ENCODE measurements at regions not wholly inside any gene's neighbourhood (a gene's known extent, or its start where the extent isn't known, plus 50 kb on each side); places are given as distances from the start of the nearest gene placed in this dataset.
"Not testable (repeated sequence)": the region's sequence is repeated elsewhere in the genome, so short reads cannot be mapped to it uniquely, and the experiment has no call there.

DNA sequence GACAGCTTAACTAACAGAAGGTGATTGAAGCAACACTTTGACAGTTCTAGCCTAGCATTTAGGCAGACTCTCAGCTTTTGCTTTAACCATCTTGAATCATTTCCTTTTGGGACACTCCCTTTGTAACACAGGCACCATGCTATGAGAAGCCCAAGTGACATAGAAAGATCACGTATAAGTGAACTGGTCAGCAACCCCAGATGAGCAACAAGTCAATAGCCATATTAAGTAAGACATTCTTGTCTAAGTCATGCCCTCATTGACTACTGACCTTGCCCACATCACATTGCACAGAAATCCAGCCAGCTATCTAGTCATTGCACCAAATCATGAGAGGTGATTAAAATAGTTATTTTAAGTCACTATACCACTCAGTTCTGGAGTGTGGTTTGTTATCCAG is 476.8 kb downstream of the TRHDE start:
- DNase-seq = no peak
- H3K36me3 ChIP-seq (ENCODE audit: insufficient read depth, low read length) = no peaks in the 10 kb centered on the region
- H3K27me3 ChIP-seq (ENCODE audit: low read length) = no peaks in the 10 kb centered on the region
- peaks cover 8% of the 10 kb centered on the region; the same call in 1 of the 2 replicates for H3K9me3 ChIP-seq (ENCODE audit: low read length)
- no peak overlapping the region for H3K4me2 ChIP-seq (ENCODE audit: low read depth, low read length, poor library complexity, severe bottlenecking)
- no peak overlapping the region for H3K27ac ChIP-seq (ENCODE audit: low read length)
- no peaks in the 10 kb centered on the region for H3K9me2 ChIP-seq (replicated peaks; ENCODE audit: insufficient read depth, low read length)
- no peak overlapping the region for H3K4me3 ChIP-seq (ENCODE audit: low read length)
- H3K4me1 ChIP-seq (ENCODE audit: low read length) = no peaks in the 10 kb centered on the region
- H3K9ac ChIP-seq (ENCODE audit: low read length) = no peak overlapping the region
- H3K79me2 ChIP-seq (ENCODE audit: low read length) = no peaks in the 10 kb centered on the region
- no peaks in the 10 kb centered on the region for H4K20me1 ChIP-seq (ENCODE audit: insufficient read depth, low read depth, low read length)
- H2AFZ ChIP-seq (ENCODE audit: low read length) = no peak overlapping the region

DNA sequence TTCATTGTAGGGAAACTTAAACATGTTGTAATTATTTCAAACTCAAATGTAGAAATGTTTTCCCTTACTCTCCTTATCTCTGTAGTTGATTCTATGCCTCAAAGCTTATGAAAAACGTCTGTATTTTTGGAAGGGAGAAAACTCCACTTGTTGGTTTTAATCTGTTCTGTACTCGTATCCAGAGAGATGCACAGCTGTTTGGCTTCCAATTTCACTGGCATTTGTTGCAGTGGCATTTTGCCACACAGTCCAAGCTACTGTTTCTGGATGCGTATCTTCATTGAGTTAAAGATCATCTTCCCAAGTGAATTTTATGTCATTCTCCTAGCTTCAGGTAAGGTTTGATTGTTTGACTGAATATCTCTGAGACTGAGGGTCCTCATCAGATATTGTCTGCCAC is 481.4 kb downstream of the TRHDE start:
- H4K20me1 ChIP-seq (ENCODE audit: insufficient read depth, low read depth, low read length) = no peaks in the 10 kb centered on the region
- H3K79me2 ChIP-seq (ENCODE audit: low read length) = no peaks in the 10 kb centered on the region
- H3K9ac ChIP-seq (ENCODE audit: low read length) = no peak overlapping the region
- H3K36me3 ChIP-seq (ENCODE audit: insufficient read depth, low read length) = no peaks in the 10 kb centered on the region
- H3K9me2 ChIP-seq (replicated peaks; ENCODE audit: insufficient read depth, low read length) = no peaks in the 10 kb centered on the region
- no peaks in the 10 kb centered on the region for H3K27me3 ChIP-seq (ENCODE audit: low read length)
- H3K9me3 ChIP-seq (ENCODE audit: low read length) = peaks cover 22% of the 10 kb centered on the region
- DNase-seq = no peak
- no peaks in the 10 kb centered on the region for H3K4me1 ChIP-seq (ENCODE audit: low read length)
- no peak overlapping the region for H2AFZ ChIP-seq (ENCODE audit: low read length)
- H3K4me3 ChIP-seq (ENCODE audit: low read length) = no peak overlapping the region
- H3K27ac ChIP-seq (ENCODE audit: low read length) = no peak overlapping the region
- no peak overlapping the region for H3K4me2 ChIP-seq (ENCODE audit: low read depth, low read length, poor library complexity, severe bottlenecking)

DNA sequence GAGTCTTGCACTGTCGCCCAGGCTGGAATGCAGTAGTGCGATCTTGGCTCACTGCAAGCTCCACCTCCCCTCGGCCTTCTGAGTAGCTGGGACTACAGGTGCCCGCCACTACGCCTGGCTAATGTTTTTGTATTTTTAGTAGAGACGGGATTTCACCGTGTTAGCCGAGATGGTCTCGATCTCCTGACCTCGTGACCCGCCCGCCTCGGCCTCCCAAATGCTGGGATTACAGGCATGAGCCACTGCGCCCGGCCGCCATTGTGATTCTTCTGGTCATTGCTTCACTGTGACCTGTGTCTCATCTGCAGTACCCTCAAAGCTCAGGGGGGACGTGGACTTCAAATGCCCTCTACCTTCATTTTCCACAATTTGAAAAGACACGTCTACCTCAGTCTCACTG is 481.9 kb downstream of the TRHDE start:
- not testable (repeated sequence) for H3K27ac ChIP-seq (ENCODE audit: low read length); H3K4me2 ChIP-seq (ENCODE audit: low read depth, low read length, poor library complexity, severe bottlenecking); H3K9ac ChIP-seq (ENCODE audit: low read length); H3K79me2 ChIP-seq (ENCODE audit: low read length); H3K4me3 ChIP-seq (ENCODE audit: low read length); H3K4me1 ChIP-seq (ENCODE audit: low read length); H3K9me2 ChIP-seq (replicated peaks; ENCODE audit: insufficient read depth, low read length); H2AFZ ChIP-seq (ENCODE audit: low read length); H3K27me3 ChIP-seq (ENCODE audit: low read length); DNase-seq; H3K36me3 ChIP-seq (ENCODE audit: insufficient read depth, low read length); H4K20me1 ChIP-seq (ENCODE audit: insufficient read depth, low read depth, low read length)
- H3K9me3 ChIP-seq (ENCODE audit: low read length) = peaks cover 26% of the 10 kb centered on the region

DNA sequence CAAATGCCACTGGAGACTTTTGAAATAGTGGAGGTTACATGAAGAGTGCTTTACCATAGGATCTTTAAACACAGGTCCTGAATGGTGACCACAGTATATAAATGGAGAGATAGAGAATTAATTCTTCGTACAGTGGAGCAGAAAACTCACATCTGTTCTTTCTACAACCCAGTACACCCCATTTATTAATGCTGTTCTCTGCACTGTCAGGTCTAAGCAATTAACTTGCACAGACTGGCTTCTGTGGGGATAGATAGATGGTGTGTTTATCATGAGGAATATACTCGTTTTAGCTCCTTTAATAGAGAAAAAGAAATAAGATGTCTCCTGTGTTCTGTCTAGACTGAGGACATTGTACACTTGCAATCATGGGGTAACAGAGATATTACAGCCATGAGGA is 494.3 kb downstream of the TRHDE start:
- H3K4me3 ChIP-seq (ENCODE audit: low read length) = no peak overlapping the region
- H3K9ac ChIP-seq (ENCODE audit: low read length) = no peak overlapping the region
- no peaks in the 10 kb centered on the region for H3K9me2 ChIP-seq (replicated peaks; ENCODE audit: insufficient read depth, low read length)
- no peaks in the 10 kb centered on the region for H3K27me3 ChIP-seq (ENCODE audit: low read length)
- no peaks in the 10 kb centered on the region for H3K79me2 ChIP-seq (ENCODE audit: low read length)
- H3K27ac ChIP-seq (ENCODE audit: low read length) = no peak overlapping the region
- H3K4me1 ChIP-seq (ENCODE audit: low read length) = no peaks in the 10 kb centered on the region
- no peak for DNase-seq
- no peaks in the 10 kb centered on the region for H3K36me3 ChIP-seq (ENCODE audit: insufficient read depth, low read length)
- H4K20me1 ChIP-seq (ENCODE audit: insufficient read depth, low read depth, low read length) = no peaks in the 10 kb centered on the region
- H3K4me2 ChIP-seq (ENCODE audit: low read depth, low read length, poor library complexity, severe bottlenecking) = no peak overlapping the region
- peaks cover 21% of the 10 kb centered on the region; the same call in 1 of the 2 replicates for H3K9me3 ChIP-seq (ENCODE audit: low read length)
- H2AFZ ChIP-seq (ENCODE audit: low read length) = no peak overlapping the region

DNA sequence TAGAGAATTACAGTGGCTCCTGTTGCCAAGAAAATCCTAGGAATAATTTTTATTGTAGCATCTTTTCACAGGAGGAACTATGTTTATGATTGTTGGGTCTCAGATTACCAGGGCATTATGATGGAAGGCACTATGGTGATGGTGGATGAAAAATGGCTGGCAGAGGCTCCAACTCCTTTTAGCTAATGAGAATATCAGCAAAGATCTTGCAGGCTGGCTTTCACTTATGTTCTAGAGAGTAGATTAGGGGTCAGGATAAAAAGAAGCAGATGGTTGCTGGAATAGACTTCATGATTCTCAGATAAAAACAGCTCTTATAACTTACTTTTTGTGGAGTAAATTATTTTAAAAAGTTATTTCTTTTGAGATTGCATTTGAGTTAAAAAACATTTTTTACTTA is 501.9 kb downstream of the TRHDE start:
- no peak overlapping the region for H3K9ac ChIP-seq (ENCODE audit: low read length)
- H3K4me3 ChIP-seq (ENCODE audit: low read length) = no peak overlapping the region
- no peaks in the 10 kb centered on the region for H3K27me3 ChIP-seq (ENCODE audit: low read length)
- no peak overlapping the region for H3K4me2 ChIP-seq (ENCODE audit: low read depth, low read length, poor library complexity, severe bottlenecking)
- no peaks in the 10 kb centered on the region for H3K79me2 ChIP-seq (ENCODE audit: low read length)
- H3K4me1 ChIP-seq (ENCODE audit: low read length) = no peaks in the 10 kb centered on the region
- peaks cover 14% of the 10 kb centered on the region; the same call in 1 of the 2 replicates for H3K9me3 ChIP-seq (ENCODE audit: low read length)
- no peak for DNase-seq
- no peaks in the 10 kb centered on the region for H4K20me1 ChIP-seq (ENCODE audit: insufficient read depth, low read depth, low read length)
- no peaks in the 10 kb centered on the region for H3K36me3 ChIP-seq (ENCODE audit: insufficient read depth, low read length)
- no peak overlapping the region for H2AFZ ChIP-seq (ENCODE audit: low read length)
- no peaks in the 10 kb centered on the region for H3K9me2 ChIP-seq (replicated peaks; ENCODE audit: insufficient read depth, low read length)
- H3K27ac ChIP-seq (ENCODE audit: low read length) = no peak overlapping the region

DNA sequence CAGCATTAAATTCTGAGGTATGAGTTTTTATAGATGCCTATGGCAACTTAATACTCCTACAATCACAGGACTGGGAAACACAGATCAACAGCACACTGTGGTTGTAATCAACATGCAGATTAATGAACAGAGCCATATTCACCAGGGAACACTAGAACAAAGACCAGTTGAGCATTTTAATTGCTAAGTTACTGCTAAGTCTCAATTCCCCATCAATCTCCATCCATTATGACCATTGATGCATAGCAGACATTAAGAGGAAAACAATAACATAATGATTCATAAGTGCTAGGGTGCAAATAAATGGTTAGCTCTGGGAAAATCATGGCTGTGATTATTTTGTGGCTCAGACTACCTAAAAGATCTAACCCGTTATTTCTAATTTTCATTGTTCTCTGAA is 505.6 kb downstream of the TRHDE start:
- H2AFZ ChIP-seq (ENCODE audit: low read length) = no peak overlapping the region
- DNase-seq = no peak
- no peak overlapping the region for H3K27ac ChIP-seq (ENCODE audit: low read length)
- no peak overlapping the region for H3K4me3 ChIP-seq (ENCODE audit: low read length)
- no peaks in the 10 kb centered on the region for H3K79me2 ChIP-seq (ENCODE audit: low read length)
- no peaks in the 10 kb centered on the region for H3K27me3 ChIP-seq (ENCODE audit: low read length)
- H3K4me1 ChIP-seq (ENCODE audit: low read length) = no peaks in the 10 kb centered on the region
- no peaks in the 10 kb centered on the region for H3K36me3 ChIP-seq (ENCODE audit: insufficient read depth, low read length)
- peaks cover 17% of the 10 kb centered on the region; the same call in 1 of the 2 replicates for H3K9me3 ChIP-seq (ENCODE audit: low read length)
- no peaks in the 10 kb centered on the region for H4K20me1 ChIP-seq (ENCODE audit: insufficient read depth, low read depth, low read length)
- H3K4me2 ChIP-seq (ENCODE audit: low read depth, low read length, poor library complexity, severe bottlenecking) = no peak overlapping the region
- H3K9ac ChIP-seq (ENCODE audit: low read length) = no peak overlapping the region
- H3K9me2 ChIP-seq (replicated peaks; ENCODE audit: insufficient read depth, low read length) = no peaks in the 10 kb centered on the region

DNA sequence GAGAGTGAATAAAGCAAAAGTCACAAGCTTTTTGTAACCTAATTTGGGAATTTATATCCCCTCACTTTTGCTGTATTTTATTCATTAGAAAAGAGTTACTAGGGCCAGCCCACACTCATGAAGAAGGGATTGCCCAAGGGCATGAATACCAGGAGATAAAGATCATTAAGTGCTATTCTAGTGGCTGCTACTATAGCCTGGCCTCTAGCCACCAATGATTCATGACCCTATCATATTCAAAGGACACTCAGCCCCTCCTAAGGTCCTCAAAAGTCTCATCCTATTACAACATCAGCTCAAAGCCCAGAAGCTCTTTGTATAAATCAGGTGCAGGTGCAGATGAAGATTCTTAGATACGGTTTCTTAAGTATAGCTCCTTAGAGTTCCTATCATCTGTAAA is 518.1 kb downstream of the TRHDE start:
- Histone ChIP-seq H3K4me2 (ENCODE audit: low read depth, low read length, poor library complexity, severe bottlenecking) (no peak overlapping the region), H3K36me3 (ENCODE audit: insufficient read depth, low read length) (no peaks in the 10 kb centered on the region), H3K9ac (ENCODE audit: low read length) (no peak overlapping the region), H2AFZ (ENCODE audit: low read length) (no peak overlapping the region), H3K4me3 (ENCODE audit: low read length) (no peak overlapping the region), H3K27me3 (ENCODE audit: low read length) (no peaks in the 10 kb centered on the region), H3K27ac (ENCODE audit: low read length) (no peak overlapping the region), H3K4me1 (ENCODE audit: low read length) (no peaks in the 10 kb centered on the region), H3K9me2 (replicated peaks; ENCODE audit: insufficient read depth, low read length) (no peaks in the 10 kb centered on the region), H3K9me3 (ENCODE audit: low read length) (peaks cover 4% of the 10 kb centered on the region; the same call in 1 of the 2 replicates), H3K79me2 (ENCODE audit: low read length) (no peaks in the 10 kb centered on the region), H4K20me1 (ENCODE audit: insufficient read depth, low read depth, low read length) (no peaks in the 10 kb centered on the region)
- DNase-seq = no peak

DNA sequence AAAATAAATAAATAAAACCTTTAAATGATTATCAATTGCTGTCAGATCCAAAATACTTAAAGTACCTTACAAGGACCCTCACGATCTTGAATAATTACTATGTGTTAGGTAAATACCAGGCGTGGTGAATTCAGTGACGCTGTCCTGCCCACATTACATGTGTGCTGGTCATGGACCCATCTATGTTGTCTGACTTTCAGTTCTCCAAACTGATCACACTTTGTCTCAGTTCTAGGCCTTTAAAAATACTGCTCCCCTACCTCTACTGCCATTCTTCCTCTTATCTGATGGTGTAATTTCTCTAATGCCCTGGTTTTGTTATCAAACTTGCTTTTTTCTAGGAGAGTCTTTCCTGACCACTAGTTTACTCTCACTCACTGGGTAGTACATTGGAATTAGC is 520.7 kb downstream of the TRHDE start:
- H3K9me2 ChIP-seq (replicated peaks; ENCODE audit: insufficient read depth, low read length) = no peaks in the 10 kb centered on the region
- no peaks in the 10 kb centered on the region for H3K4me1 ChIP-seq (ENCODE audit: low read length)
- no peak overlapping the region for H3K27ac ChIP-seq (ENCODE audit: low read length)
- no peaks in the 10 kb centered on the region for H4K20me1 ChIP-seq (ENCODE audit: insufficient read depth, low read depth, low read length)
- no peaks in the 10 kb centered on the region for H3K27me3 ChIP-seq (ENCODE audit: low read length)
- no peaks in the 10 kb centered on the region for H3K79me2 ChIP-seq (ENCODE audit: low read length)
- H3K36me3 ChIP-seq (ENCODE audit: insufficient read depth, low read length) = no peaks in the 10 kb centered on the region
- peaks cover 4% of the 10 kb centered on the region; the same call in 1 of the 2 replicates for H3K9me3 ChIP-seq (ENCODE audit: low read length)
- no peak for DNase-seq
- H2AFZ ChIP-seq (ENCODE audit: low read length) = no peak overlapping the region
- no peak overlapping the region for H3K9ac ChIP-seq (ENCODE audit: low read length)
- H3K4me2 ChIP-seq (ENCODE audit: low read depth, low read length, poor library complexity, severe bottlenecking) = no peak overlapping the region
- H3K4me3 ChIP-seq (ENCODE audit: low read length) = no peak overlapping the region

DNA sequence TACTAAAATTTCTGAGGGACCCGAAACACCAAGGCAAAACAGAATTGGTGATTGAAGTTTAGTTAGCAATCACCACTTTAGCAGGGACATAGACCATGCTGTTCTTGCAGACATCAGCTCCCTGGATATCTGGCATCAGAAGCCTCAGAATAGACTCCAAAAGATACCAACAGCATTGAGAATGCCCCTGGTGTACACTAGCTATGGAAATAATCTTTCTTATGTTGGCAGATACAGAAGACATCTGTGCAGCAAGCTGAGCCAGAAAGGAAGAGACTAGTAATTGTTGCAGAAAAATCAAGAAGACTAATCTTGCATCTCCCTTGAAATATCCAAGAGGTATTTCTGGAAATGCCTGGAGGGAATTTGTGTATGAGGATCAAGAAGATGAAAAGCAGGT is 521.6 kb downstream of the TRHDE start:
- Histone ChIP-seq H3K9me2 (replicated peaks; ENCODE audit: insufficient read depth, low read length) (no peaks in the 10 kb centered on the region), H3K4me1 (ENCODE audit: low read length) (no peaks in the 10 kb centered on the region), H3K9me3 (ENCODE audit: low read length) (peaks cover 5% of the 10 kb centered on the region; the same call in 1 of the 2 replicates), H3K9ac (ENCODE audit: low read length) (no peak overlapping the region), H3K27me3 (ENCODE audit: low read length) (no peaks in the 10 kb centered on the region), H3K79me2 (ENCODE audit: low read length) (no peaks in the 10 kb centered on the region), H3K4me2 (ENCODE audit: low read depth, low read length, poor library complexity, severe bottlenecking) (no peak overlapping the region), H3K36me3 (ENCODE audit: insufficient read depth, low read length) (no peaks in the 10 kb centered on the region), H3K4me3 (ENCODE audit: low read length) (no peak overlapping the region), H2AFZ (ENCODE audit: low read length) (no peak overlapping the region), H4K20me1 (ENCODE audit: insufficient read depth, low read depth, low read length) (no peaks in the 10 kb centered on the region), H3K27ac (ENCODE audit: low read length) (no peak overlapping the region)
- DNase-seq = no peak
